GM12878 (cell line): ENCODE measurements at regions not wholly inside any gene's neighbourhood (a gene's known extent, or its start where the extent isn't known, plus 50 kb on each side); places are given as distances from the start of the nearest gene placed in this dataset.

Experiments used
- CHD1 ChIP-seq: IDR thresholded peaks from 2 replicates; pipeline ENCODE4 v1.6.1; 2012; ENCODE audit warnings: low read depth, low read length, improper control_type of control experiment
- CREB1 ChIP-seq: IDR thresholded peaks from 2 replicates; pipeline ENCODE4 v1.6.1; 2012; ENCODE audit warnings: low read depth, mild to moderate bottlenecking, inconsistent platforms
- CTCF ChIP-seq, 3 experiments: IDR thresholded peaks in 2 of 3; conservative IDR thresholded peaks in 1 of 3; 2 replicates each; pipeline ENCODE4 v1.5.1; 2011; ENCODE audit warnings: low read depth in 3 of 3, low read length in 3 of 3, mild to moderate bottlenecking in 3 of 3, control low read depth in 2 of 3, moderate library complexity in 2 of 3, inconsistent platforms in 1 of 3, mixed read lengths in 1 of 3; ENCODE audit not compliant: control insufficient read depth in 2 of 3, insufficient read depth in 1 of 3; ENCODE audit errors: extremely low read depth in 1 of 3
- FOXK2 ChIP-seq: fragments of 450-650 bp; IDR thresholded peaks from 2 replicates; pipeline ENCODE4 v1.6.1; 2017; ENCODE audit warnings: mild to moderate bottlenecking, moderate library complexity
- HDAC2 ChIP-seq: fragments of 200-600 bp; sonication (generic); IDR thresholded peaks from 2 replicates; pipeline ENCODE4 v1.6.1; 2017
- MEF2A ChIP-seq: IDR thresholded peaks from 2 replicates; pipeline ENCODE4 v1.6.1; 2011; ENCODE audit warnings: low read depth, mild to moderate bottlenecking, low read length, moderate library complexity; ENCODE audit not compliant: insufficient read depth
- NFYB ChIP-seq: IDR thresholded peaks from 2 replicates; pipeline ENCODE4 v1.6.1; 2011; ENCODE audit warnings: low read depth, mild to moderate bottlenecking, low read length, improper control_type of control experiment, moderate library complexity; ENCODE audit not compliant: insufficient read depth
- RAD21 ChIP-seq: IDR thresholded peaks from 2 replicates; pipeline ENCODE4 v1.6.1; 2011; ENCODE audit warnings: mild to moderate bottlenecking, low read depth, low read length, moderate library complexity; ENCODE audit not compliant: insufficient read depth
- REST ChIP-seq: IDR thresholded peaks from 2 replicates; pipeline ENCODE4 v1.6.1; 2012; ENCODE audit warnings: mild to moderate bottlenecking, low read depth, low read length
- RFX5 ChIP-seq: IDR thresholded peaks from 2 replicates; pipeline ENCODE4 v1.6.1; 2011; ENCODE audit warnings: low read depth, low read length, improper control_type of control experiment
- TAF1 ChIP-seq: IDR thresholded peaks from 2 replicates; pipeline ENCODE4 v1.6.1; 2011; ENCODE audit warnings: mild to moderate bottlenecking, low read depth, low read length, borderline replicate concordance
- USF2 ChIP-seq: IDR thresholded peaks from 2 replicates; pipeline ENCODE4 v1.6.1; 2011; ENCODE audit warnings: low read depth, low read length, improper control_type of control experiment, borderline replicate concordance
- ZNF384 ChIP-seq: IDR thresholded peaks from 2 replicates; pipeline ENCODE4 v1.6.1; 2012; ENCODE audit warnings: low read depth, mild to moderate bottlenecking, low read length, improper control_type of control experiment, borderline replicate concordance

- TF ChIP-seq MEF2A (no peak), RFX5 (no peak), CREB1 (no peak), USF2 (no peak), TAF1 (no peak), FOXK2 (no peak), ZNF384 (no peak), CTCF (IDR thresholded peaks at IDR 0.05 in 2 of 3, conservative IDR thresholded peaks at IDR 0.05 in 1 of 3; ENCODE audit: control insufficient read depth in 2 of 3, extremely low read depth in 1 of 3, insufficient read depth in 1 of 3, low read depth in 3 of 3, low read length in 3 of 3) (no peak), CHD1 (no peak), REST (no peak), HDAC2 (no peak), NFYB (no peak), RAD21 (no peak)
Observed at GRCh38 chr6:170094686-170095272, 196.1 kb downstream of the DLL1 start.
